GM21526 (cell line): ENCODE measurements at regions not wholly inside any gene's neighbourhood (a gene's known extent, or its start where the extent isn't known, plus 50 kb on each side); places are given as distances from the start of the nearest gene placed in this dataset.

Experiments
- ATAC-seq: cut with Tn5 transposase; IDR thresholded peaks from one replicate; pipeline ENCODE4 v1.9.1; 2021; ENCODE audit warnings: moderate library complexity; ENCODE audit not compliant: unreplicated experiment, low FRiP score

DNA sequence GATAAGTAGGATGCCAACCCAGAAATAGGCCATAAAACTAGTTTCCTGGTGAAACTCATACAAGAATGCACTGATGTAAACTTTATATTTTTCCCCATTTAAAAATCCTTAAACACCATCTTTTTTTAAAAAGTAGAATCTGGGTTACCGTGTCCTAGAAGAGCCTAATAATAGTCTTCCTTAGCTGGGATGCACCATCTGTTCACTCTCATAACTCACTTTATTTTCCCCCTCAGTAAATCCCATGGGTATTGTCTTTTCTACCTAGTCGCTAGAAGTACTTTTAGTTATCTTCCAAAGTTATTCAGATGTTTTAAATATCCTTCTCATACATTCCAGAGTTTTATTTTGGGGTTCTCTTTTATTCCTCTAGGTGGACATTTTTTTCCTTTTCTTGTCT, 250.2 kb downstream of the PLA2G4A start:
- no peak for ATAC-seq

DNA sequence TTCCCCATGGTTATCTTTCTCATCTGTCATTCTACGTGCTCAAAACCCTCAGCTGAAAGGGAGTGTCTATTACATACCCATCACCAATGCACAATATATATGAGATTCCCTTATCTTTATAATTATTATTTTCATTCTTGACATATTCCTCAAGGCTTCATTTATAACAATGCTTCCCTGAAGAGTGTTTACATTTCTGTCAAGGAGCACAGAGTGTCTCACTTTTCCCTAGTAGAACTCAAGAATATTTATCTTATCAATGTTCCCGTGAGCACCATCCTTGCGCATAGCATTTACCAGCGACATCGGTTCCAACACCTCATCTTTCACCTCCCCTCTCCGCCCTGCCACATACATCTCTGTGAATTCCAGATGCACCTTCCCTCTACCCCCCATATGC, 250.6 kb downstream of the PLA2G4A start:
- no peak for ATAC-seq

DNA sequence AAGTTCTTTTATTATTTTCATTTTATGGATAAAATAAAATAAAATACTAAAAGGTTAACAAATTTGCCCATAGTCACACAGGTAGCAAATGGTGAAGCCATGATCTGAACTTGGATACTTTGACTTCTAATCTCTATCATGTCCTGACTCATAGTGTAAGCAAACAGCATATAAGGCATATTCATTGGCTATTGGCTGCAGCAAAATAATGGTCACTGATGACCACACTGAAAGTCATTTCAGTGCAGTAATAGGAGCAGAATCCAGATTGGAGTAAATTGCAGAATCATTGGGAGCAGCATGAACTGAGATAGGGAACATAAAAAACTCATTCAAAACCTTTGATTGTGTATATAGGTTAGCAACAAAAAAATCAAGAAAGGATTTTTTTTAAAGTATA, 262.9 kb downstream of the PLA2G4A start:
- no peak for ATAC-seq

DNA sequence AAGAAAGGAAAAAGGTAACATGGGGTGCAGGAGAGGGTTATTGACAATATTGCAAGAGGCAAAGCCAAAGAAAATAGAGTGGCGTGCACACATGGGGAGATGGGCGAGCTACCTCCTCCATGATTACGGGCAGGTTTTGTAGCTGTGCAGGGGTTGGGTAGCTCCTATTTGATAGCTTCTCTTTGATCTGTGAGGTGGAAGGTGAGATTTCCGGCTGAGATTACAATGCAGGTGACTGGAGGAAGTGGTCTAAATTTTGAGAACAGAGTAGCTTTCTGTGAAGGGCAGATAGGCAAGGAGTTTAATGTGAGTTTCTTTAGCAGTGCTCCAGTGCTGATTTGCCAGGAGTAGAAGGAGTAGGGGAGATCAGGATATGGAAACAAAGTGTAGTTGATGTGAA, 263.4 kb downstream of the PLA2G4A start:
- no peak for ATAC-seq

DNA sequence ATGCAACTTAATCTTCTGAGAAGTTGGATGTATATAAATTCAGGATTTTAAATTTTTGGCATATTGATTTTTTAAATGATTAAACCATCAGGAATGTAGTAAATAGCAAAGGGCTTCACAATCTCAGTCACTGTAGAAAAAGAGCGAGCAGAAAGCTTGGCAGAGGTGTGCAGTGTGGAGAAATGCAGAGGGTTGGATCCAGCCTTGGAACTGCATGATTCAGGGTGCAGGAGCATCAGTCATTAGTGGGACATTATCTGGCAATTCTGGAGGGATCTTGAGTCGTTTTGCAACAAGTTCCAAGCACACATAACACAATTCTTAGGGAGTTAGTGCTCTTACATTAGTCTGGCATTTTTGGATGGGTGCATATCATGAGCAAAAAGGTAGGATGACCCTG, 267.9 kb downstream of the PLA2G4A start:
- no peak for ATAC-seq

DNA sequence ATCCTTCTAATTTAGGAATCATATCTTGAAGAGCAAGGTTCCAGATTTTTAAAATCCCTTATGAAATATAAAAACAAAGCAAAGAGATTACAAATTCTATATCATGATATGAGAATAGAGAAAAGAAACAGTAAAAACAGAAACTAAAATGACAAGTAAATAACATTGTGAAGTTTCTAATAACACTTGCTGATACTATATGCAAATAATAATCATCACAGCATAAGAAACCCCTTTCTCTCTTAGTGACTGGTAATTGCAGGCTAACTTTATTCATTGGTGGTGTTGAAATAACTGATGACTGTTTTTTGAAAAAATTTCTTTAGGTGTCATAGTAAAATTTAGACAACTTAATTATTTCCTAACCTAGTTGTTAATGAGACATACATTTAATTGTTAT, 281.6 kb downstream of the PLA2G4A start:
- no peak for ATAC-seq

DNA sequence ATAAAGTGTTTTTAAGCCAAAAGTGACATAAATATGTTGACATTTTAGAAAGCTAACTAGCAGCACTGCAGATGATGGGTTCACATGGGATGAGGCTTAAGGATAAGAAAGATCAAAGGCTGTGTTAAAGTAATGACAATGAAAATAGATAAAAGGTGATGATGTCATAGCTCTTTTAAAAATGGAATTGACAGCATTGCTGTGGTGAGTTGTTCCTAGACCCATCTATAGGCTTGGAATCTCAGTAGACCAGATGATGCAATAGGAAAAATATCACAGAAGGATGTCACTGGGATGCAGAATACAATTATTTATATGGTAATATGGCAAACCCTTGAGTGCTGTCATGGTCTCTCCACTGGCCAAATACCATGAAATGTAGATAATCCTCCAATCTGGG, 286.0 kb downstream of the PLA2G4A start:
- ATAC-seq = no peak

DNA sequence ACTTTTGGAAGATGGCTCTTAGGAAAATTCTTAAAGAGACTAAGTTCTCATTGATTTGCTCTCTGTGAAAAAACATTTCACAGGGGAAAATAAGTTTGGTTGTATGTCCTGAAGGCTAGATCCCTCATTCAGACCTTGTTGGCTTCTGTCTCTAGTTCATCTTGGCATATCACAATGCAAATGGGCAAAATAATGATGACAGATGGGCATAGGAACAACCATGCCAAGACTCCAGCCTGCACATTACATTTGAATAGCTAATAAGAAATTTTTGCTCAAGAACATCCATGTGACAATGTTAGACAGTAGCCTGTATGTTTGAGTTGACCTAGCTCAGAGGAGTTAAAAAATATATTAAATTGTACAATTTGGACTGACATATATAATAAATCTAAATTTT, 292.9 kb downstream of the PLA2G4A start:
- ATAC-seq = no peak

DNA sequence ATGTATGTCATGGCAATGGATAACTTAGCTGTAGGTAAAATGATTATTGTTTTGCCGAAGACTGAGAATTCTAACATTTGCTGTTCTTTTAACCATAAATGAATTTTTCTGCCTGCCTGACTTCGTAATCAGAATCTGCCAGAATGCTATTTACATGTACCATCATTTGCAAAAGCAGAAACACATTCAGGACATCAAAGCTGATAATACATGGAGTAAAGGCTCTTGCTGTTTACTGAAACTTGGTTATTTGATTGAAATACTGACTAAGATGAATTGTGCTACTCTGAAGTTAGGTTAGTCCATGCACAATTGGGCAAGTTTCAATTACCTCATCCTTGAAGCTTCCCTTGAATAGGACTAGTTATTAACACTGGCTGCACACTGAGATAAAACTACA, 293.8 kb downstream of the PLA2G4A start:
- no peak for ATAC-seq

DNA sequence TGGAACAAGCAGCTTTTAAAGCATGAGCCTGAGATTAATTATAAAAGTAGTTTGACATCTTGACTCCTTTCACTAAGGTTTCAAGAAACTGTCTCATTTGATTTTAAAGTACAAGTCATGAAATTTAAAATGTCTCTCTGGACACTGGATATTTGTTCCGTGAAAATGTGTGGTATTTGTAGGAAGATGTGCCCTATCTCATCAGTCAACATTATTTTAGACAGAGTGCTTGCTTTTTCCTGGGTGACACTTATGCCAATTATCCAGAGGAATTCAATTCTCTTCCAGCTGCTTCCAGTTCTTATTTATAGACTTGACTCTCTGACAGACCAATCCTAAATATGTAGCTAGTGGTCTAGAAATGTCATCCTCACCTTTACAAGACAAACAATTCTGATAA, 300.4 kb downstream of the PLA2G4A start:
- ATAC-seq = no peak

DNA sequence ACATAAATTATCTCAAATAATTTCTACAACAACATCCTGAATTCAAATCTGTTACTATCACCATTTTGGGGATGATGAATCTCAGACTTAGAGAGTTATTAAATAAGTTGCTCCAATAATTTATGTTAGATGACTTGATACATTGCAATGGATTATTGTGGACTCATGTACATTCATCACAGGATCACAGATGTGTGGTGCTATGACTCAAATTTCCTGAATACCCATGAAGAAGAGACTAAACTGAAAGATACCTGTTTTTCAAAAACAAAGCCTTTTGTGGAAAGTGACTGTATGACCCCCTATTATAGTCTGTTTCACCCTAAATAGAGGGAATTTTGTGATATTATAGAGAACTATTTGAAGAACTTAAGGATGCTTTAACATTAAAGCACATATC, 315.0 kb downstream of the PLA2G4A start:
- no peak for ATAC-seq

DNA sequence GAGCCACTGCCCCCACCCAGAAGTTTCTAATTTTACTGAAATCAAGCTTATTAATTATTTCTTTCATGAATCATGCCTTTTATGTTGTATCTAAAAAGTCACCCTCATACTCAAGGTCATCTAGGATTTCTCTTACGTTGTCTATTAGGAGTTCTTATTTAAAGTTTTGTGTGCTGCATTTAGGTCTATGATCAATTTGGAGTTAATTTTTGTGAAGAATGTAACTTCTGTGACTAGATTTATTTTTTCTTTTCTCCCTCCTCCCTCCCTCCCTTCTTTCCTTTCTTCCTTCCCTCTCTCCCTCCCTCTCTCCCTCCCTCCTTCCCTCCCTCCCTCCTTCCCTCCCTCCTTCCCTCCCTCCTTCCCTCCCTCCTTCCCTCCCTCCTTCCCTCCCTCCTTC, 317.6 kb downstream of the PLA2G4A start:
- ATAC-seq = no peak

DNA sequence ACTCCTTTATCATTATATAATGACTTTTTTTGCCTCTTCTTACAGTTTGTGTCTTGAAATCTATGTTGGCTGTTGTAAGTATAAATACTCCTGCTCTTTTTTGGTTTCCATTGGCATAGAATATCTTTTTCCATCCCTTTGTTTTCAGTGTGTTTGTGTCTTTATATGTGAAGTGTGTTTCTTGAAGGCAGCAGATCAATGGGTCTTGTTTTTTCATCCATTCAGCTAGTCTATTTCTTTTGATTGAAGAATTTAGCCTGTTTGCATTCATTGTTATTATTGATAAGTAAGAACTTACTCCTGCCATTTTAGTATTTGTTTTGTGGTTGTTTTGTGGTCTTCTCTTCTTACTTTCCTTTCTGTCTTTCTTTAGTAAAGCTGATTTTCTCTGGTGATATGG, 322.8 kb downstream of the PLA2G4A start:
- ATAC-seq = no peak

DNA sequence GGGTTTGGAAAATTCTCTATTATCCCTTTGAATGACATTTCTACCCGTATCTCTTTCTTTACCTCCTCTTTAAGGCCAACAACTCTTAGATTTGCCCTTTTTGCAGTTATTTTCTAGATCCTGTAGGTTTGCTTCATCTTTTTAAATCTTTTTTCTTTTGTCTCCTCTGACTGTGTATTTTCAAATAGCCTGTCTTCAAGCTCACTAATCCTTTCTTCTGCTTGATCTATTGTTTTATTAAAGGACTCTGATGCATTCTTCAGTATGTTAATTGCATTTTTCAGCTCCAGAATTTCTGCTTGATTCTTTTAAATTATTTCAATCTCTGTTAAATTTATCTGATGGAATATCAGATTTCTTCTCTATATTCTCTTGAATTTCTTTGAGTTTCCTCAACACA, 324.3 kb downstream of the PLA2G4A start:
- ATAC-seq = no peak

DNA sequence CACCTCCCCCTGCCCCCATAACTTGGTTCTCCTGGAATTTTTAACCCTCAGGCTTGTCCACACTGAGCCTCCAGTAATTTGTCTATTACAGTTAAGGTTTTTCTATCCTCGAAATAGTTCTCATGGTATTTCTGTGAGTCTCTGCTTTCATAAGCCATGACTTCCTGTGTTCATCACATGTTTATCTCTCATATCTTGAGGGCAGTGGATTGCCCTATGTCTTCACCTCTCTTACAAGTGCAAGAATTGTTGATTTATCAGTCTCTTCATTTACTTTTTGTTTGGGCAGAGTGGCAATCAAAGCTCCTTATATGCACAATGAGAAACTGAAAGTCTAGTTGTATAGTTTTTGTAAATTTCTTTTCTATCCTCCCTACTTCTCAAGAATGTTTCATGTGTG, 328.4 kb downstream of the PLA2G4A start:
- ATAC-seq = no peak

DNA sequence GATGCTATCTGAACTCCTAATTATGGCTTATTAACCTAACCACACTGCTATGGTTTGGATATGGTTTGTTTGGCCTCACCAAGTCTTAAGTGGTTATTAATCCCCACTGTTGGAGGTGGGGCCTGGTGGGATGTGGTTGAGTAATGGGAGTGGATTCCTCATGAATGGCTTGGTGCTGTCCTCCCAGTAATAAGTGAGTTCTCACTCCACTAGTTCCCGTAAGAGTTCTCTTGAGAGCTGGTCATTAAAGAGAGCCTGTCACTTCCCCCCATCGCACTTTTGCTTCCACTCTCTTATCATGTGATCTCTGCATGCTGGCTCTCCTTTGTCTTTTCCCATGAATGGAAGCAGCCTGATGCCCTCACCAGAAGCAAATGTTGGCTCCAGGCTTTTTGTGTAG, 328.8 kb downstream of the PLA2G4A start:
- no peak for ATAC-seq

DNA sequence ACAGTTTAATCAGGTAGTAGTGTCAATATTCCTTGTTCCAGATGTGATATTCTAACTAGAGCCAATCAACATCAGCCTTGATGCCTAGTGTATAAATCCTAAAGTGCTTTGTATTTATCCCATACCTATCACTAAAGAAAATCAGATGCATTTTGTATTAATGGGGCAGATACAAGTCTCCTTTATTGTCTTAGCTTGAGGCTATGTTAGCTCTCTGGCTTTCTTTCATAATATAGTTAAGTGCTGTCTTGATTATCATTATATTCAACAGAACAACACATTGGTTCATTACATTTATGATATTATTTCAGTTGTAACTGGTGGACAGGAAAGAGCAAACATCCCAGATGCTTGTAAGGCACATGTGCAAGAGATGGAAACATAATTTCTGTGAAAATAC, 338.8 kb downstream of the PLA2G4A start:
- ATAC-seq = no peak

DNA sequence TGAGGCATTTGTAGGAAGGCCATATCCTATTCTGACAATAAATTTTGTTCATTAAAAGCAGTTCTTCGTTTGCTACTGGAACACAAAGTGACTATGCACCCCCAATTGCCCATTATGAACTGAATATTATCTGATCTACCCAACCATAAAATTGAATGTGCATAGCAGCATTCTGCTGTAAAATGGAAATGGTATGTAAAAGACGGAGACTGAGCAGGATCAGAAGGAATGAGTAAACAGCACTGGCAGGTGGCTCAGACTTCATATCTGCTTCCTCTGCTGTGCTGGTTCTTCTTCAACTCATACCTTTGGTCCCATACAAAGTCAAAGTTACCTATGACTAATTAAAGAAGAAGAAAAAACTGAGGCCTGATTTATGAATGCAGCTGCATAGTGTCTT, 339.5 kb downstream of the PLA2G4A start:
- ATAC-seq = no peak

DNA sequence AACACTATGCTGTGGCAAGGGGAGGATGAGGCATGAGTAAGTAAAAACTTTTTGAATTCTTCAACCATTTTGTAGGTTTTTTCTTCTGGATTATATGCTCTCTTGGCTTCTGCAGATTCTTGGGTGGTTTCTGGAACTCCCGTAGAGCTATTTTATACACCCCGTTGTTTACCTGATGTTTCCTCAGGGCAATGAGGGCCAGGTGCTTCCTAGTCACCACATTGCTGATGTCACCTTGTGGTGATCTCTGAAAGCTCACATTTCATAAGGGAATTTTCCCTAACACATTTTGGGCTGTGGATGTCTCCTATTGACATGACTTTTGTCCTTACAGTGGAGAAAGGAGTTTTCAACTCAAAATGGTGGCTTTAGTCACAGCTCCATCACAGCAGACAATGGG, 356.6 kb downstream of the PLA2G4A start:
- no peak for ATAC-seq

DNA sequence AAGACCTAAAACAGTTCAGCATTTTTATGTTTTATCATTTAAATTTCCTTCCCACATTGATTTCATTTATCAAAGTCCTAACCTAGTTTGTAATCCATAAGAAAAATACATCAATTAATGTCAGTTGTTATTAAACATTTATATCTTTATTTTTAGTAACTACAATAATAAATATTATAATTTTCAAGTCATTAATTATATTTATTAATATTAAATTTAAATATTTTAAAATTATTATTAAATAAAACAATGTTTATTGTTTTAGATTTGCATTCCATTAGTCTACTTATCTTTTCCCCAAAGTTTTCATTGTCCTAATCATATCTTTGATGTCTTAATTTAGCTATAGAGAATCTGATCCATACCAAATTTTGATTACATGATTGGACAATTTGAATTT, 368.9 kb downstream of the PLA2G4A start:
- no peak for ATAC-seq

DNA sequence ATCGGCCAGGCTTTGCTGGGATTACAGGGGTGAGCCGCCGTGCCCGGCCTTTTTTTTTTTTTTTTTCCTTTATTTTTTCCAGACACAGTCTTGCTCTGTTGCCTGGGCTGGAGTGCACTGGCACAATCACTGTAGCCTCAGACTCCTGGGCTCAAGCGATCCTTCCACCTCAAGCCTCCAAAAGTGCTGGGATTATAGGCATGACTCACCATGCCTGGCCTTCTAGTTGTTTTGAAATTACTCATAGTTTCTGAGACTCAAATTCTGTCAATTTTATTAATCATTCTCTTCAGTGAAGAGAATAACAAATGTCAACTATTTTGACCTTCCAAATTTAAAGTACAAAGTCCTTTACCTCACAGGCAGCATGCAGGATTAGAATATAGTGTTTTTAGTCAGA, 374.5 kb downstream of the PLA2G4A start:
- ATAC-seq = no peak

DNA sequence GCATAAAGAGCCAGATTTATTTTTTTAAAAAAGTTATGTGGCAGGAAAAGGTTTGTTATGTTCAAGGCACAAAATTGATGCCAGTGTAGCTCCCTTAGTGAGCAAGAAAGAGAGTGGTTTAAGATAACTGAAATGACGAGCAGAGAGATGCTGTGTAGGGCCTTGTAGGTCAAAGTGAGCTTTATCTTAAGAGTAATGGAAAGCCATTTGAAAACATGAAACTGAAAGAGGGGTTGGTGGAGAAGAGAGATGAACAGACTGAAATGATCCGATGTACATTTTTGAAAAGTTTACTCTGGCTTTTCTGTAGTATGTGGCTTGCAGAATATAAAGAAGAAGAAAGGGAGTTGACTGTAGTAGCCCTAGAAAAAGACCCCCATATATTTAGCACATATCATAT, 383.6 kb downstream of the PLA2G4A start:
- no peak for ATAC-seq

DNA sequence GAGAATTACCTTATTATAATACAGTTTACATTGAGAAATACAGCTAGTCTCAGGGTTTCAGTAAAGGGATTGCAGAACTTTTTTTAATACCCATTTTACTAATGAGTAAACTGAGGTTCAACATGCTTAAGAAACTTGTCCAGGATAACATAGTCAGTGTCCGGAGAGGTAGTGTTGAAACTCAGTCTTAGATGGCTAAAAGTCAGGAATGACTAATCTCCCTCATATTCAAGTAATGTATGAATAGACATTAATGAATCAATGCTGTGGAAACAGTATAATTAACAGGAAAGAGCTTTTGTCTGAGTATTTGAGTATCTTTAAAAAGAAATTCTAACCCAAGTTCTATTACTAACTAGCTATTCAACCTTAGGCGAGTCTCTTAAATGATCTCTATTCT, 397.6 kb downstream of the PLA2G4A start:
- ATAC-seq = no peak

DNA sequence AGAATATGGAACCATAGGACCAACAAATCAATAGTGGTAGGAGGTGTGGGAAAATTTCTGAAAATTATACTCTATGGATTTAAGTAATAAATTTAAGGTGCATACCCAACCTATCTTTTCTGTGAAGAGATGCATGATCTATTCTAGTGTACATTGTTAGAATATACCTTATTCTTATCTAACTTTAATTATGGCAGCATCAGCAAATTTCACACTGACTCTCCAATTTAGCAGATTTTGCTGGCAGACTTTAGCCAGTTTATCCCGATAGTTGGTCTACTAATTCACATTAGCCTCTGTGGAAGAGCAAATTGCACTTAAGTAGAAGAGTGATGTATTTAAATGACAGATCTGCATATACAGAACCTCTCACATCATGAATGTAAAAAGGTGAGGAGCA, 400.0 kb downstream of the PLA2G4A start:
- no peak for ATAC-seq
